ENCODE measurements at regions not wholly inside any gene's neighbourhood (a gene's known extent, or its start where the extent isn't known, plus 50 kb on each side); places are given as distances from the start of the nearest gene placed in this dataset.

DNA sequence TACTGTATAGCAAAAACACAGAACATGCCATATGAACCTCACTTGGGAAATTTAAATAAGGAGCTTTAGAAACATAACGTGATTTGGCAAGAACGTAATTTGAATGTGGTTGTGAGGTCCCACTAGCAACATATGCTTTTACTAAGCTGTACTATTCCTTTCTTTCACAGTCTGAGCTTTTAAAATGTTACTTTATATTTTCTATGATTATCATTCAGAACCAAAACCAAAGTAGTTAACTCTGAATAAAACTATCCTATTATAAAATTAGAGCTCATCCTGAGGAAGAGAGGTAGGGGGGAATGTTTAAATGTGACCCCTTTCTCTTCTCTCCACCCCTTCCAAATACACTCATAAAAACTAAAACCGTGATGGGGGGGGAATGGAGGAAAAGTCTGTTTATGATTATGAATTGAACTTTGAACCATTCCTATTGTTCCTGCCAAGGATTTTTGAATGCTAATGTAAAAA lies 435.7 kb downstream of the NFIB start:
- DNase-seq (ENCODE audit: low read depth, low spot score): no peak
- in situ Hi-C loops (cut with HindIII; ENCODE audit: low pct_unique_long_range_greater_than_20kb, low sequenced_read_pairs): no loop called here

- in situ Hi-C loops (cut with HindIII; ENCODE audit: low pct_unique_long_range_greater_than_20kb, low sequenced_read_pairs): no loop called here
- no peak for DNase-seq (ENCODE audit: low read depth, low spot score)
Measured at GRCh38 chr9:13876741-13877140, 437.2 kb downstream of the NFIB start.

DNA sequence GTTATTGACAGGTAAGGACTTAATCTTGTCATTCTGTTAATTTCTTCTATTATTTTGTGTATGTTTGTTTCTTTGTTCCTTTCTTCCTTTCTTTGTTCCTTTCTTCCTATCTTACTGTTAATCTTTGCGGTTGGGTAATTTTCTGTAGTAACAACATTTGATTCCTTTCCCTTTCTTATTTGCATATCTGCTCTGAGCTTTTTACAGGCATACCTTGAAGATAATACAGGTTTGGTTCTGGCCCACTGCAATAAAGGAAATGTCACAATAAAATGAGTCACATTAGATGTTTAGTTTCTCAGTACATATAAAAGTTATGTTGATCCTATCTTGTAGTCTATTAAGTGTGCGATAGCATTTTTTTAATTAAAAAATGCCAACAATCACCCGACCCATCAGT lies 440.7 kb downstream of the NFIB start:
- DNase-seq (ENCODE audit: low read depth, low spot score): no peak
- in situ Hi-C loops (cut with HindIII; ENCODE audit: low pct_unique_long_range_greater_than_20kb, low sequenced_read_pairs): no loop called here

- in situ Hi-C loops (cut with HindIII; ENCODE audit: low pct_unique_long_range_greater_than_20kb, low sequenced_read_pairs): no loop called here
- DNase-seq (ENCODE audit: low read depth, low spot score): no peak
Measured at GRCh38 chr9:13868336-13868735, 445.6 kb downstream of the NFIB start.

DNA sequence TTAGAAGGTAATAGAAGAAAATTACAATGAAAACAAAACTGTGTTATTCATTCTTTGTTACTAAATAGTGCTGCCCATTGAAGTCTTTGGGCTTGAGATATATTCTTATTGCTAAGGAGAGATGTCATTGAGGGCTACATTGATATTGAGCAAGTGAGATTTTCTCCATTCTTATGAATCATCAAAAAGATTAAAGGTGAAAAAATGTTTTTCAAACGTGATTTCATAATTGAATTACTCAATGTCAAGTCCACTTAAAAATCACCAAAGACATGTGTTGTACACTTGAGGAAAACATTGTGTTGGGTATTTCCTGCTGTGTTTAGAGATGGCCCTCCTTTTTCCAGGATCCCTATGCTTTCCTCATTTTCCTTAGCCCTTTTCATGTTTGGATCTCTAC lies 448.1 kb downstream of the NFIB start:
- in situ Hi-C loops (cut with HindIII; ENCODE audit: low pct_unique_long_range_greater_than_20kb, low sequenced_read_pairs): no loop called here
- no peak for DNase-seq (ENCODE audit: low read depth, low spot score)

DNA sequence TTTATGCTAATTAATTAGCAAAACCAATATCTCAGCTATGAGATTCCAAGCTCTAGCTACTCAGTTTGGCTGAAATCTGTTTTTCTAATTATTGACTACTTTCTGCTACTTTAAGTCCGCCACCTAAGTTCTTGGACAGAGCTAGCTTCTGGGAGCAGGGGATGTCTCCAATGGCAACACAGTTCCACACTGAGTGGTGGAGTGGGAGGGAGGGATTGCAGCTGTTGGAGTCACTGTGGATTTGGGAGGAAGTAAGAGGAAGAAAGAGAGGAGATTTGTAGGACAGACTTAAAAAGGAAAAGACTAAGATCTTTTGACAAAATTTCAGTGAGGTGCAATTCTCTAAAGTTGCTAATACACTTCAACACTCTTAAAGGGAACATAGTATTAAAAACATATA lies 450.8 kb downstream of the NFIB start:
- no peak for DNase-seq (ENCODE audit: low read depth, low spot score)
- in situ Hi-C loops (cut with HindIII; ENCODE audit: low pct_unique_long_range_greater_than_20kb, low sequenced_read_pairs): no loop called here

- DNase-seq (ENCODE audit: low read depth, low spot score): no peak
- in situ Hi-C loops (cut with HindIII; ENCODE audit: low pct_unique_long_range_greater_than_20kb, low sequenced_read_pairs): no loop called here
Measured at GRCh38 chr9:13862654-13863053, 451.3 kb downstream of the NFIB start.

DNA sequence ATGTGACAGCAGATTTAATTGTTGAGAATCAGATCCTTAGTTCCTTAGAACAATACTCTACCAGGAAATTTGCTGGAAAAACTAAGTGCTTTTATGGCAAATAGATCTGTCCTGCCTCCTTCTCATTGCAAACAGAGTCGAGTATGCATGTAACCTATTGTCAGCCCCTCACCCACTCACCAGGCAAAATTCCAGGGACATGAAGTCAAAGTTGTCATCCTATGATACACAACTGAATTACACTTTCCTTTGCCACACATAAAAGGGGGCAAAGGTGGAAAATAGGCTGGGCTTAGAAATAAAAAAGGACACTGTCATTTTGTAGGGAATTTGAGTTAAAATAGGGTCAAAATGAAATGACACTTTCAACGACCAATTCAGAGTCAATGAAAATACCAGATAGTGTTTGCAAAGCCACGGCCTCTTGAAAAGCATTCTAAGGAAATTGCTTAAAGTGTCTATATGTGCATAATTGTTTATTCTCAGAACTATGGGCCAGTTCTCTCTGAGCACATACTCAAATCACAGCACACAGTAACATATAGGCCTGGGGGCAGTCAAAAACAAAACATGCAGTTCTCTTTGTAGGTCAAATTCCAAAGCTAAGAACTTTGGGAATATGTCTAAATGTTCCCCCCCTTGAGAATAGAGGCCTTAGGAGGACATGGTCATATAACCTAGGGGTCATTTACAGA lies 452.8 kb downstream of the NFIB start:
- DNase-seq (ENCODE audit: low read depth, low spot score): no peak
- in situ Hi-C loops (cut with HindIII; ENCODE audit: low pct_unique_long_range_greater_than_20kb, low sequenced_read_pairs): no loop called here

DNA sequence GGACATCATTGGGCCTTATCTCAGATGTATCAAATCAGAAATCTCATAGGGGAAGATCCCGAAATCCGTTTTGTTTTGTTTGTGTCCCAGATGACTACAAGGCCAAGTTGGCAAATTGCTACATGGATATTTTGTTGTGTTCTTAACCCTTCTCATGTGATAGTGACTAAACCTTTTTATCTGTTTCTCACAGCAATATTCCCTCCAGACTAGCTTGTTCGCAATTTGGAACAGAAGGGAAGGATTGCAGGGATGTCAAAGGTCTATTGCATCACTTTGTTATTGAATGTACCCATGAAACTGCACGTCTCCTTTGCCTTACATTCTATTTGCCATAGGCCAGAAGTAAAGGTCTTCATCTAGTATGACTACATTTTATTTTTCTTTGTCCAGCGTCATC lies 453.9 kb downstream of the NFIB start:
- DNase-seq (ENCODE audit: low read depth, low spot score): no peak
- in situ Hi-C loops (cut with HindIII; ENCODE audit: low pct_unique_long_range_greater_than_20kb, low sequenced_read_pairs): no loop called here

DNA sequence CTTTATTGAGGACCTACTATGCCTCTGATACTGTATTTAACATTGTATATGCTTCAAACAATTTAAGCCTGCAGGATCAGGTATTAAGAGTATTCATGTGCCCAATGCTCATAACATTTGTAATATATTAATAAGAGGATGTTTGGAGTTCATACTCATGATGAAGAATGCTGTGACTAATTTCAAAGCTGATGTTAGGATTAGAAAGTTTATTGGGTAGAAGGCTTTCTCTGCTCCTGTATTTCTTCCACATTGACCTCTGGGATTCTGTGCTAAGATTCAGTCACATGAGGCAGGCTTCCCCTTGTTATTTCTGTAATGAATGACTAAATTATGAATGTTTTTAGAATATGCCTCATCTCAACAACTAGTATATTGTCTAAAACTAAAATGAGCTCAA lies 456.4 kb downstream of the NFIB start:
- no peak for DNase-seq (ENCODE audit: low read depth, low spot score)
- in situ Hi-C loops (cut with HindIII; ENCODE audit: low pct_unique_long_range_greater_than_20kb, low sequenced_read_pairs): no loop called here

- in situ Hi-C loops (cut with HindIII; ENCODE audit: low pct_unique_long_range_greater_than_20kb, low sequenced_read_pairs): no loop called here
Measured at GRCh38 chr9:13847270-13847669, 466.7 kb downstream of the NFIB start.

DNA sequence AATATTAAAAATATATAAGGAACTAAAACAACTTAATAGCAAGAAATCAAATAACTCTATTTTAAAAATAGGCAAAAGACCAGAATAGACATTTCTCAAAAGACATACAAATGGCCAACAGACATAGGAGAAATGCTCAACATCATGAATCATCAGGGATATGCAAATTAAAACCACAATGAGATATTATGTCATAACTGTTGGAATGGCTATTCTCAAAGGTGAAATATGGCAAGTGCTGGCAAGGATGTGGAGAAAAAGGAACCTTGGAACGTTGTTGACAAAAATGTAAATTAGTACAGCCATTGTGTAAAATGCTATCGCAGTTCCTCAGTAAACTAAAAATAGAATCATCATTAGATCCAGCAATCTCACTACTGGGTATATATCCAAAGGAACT lies 468.5 kb downstream of the NFIB start:
- in situ Hi-C loops (cut with HindIII; ENCODE audit: low pct_unique_long_range_greater_than_20kb, low sequenced_read_pairs): no loop called here
- DNase-seq (ENCODE audit: low read depth, low spot score): no peak

More at GRCh38 chr9:13847270-13847669, 466.7 kb downstream of the NFIB start:
- DNase-seq (ENCODE audit: low read depth, low spot score): no peak

DNA sequence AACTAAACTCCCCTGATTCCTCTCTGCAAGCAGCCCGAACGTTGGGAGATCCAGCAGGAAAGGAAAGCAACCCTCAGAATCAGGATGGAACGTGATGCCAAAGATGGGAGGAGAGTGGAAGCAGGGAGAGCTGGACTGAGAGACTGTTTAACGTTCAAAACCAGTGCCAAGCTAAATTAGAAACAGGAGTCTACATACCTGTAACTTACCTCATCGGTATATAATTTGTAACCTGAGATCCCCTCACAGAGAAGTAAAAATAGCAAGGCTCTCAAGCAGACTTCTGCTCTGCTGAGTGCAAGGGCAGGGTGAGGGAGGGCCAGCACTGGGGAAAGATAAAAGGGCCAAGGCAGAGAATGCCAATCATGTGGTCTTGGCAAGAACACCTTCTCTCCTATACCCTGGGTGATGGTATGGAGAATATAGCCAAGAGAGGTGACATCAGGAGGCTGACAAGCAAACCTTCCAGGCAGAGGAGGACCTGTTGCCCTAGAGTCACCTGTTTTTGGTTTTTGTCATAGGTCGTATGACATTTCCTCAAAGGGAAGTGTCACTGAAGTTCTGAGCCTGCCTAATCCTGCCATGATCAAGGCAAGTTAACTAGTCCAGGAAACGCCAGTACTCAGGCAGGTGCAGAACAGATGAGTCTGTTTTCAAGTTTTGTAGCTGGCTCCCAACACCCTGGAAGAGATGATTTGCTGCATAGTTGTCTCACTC lies 472.0 kb downstream of the NFIB start:
- in situ Hi-C loops (cut with HindIII; ENCODE audit: low pct_unique_long_range_greater_than_20kb, low sequenced_read_pairs): no loop called here
- no peak for DNase-seq (ENCODE audit: low read depth, low spot score)

- no peak for DNase-seq (ENCODE audit: low read depth, low spot score)
- in situ Hi-C loops (cut with HindIII; ENCODE audit: low pct_unique_long_range_greater_than_20kb, low sequenced_read_pairs): no loop called here
Measured at GRCh38 chr9:13832446-13832845, 481.5 kb downstream of the NFIB start.

DNA sequence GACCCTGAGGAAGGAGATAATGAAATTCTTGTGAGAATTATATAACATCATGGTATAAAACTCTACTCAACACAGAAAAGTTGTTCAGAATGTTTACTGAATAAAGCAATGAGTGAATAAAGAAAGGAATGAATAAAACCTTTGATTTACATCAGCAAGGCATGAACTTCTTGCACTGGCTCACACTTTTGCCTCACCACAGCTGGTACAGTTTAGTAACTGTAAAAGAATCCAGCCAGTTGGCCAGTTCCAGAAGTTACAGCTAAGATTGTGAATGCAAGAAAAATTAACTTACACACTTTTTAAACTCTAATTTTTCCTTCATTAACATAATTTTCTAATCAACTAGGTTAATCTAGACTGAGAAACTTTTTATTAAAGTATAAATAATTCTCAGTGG lies 490.9 kb downstream of the NFIB start:
- in situ Hi-C loops (cut with HindIII; ENCODE audit: low pct_unique_long_range_greater_than_20kb, low sequenced_read_pairs): no loop called here

GRCh38 chr9:13817754-13818278 lies 496.1 kb downstream of the NFIB start:
- DNase-seq (ENCODE audit: low read depth, low spot score): no peak
- in situ Hi-C loops (cut with HindIII; ENCODE audit: low pct_unique_long_range_greater_than_20kb, low sequenced_read_pairs): no loop called here

More for the DNA sequence above, 490.9 kb downstream of the NFIB start:
- no peak for DNase-seq (ENCODE audit: low read depth, low spot score)

- in situ Hi-C loops (cut with HindIII; ENCODE audit: low pct_unique_long_range_greater_than_20kb, low sequenced_read_pairs): no loop called here
- DNase-seq (ENCODE audit: low read depth, low spot score): no peak
Measured at GRCh38 chr9:13816837-13817236, 497.1 kb downstream of the NFIB start.

DNA sequence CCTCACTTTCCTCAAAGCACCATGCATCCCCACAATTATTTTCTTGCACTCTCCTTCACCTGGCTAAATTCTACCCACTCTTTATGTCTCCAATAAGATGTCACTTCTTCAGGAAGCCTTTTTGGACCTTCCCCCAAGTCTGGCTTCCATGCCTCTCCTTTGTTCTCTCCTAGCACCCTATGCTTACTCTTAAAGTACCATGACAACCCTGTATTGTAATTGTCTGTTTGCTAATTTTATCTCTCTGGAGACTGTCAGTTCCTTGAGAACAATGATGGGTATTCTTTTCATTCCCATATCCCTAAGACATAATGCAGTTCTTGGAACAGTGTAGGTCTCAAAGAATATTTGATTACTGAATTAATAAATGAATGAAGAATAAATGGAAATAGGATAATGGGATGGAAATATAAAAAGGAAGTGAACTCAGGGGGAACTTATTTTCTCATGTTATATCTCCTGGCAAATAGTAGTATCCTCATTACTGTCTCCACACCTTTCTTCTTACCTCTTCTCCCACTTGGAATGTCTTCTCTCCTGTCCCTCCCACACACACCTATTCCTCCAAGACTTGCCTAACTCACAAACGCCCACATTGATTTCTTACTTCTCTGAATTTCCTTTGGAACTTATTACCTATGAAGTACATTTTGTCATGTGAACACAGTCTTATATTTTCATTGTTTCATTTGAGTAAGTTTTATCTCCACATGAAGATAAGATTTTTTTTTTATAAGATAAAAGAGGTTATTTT lies 499.1 kb downstream of the NFIB start:
- in situ Hi-C loops (cut with HindIII; ENCODE audit: low pct_unique_long_range_greater_than_20kb, low sequenced_read_pairs): no loop called here
- DNase-seq (ENCODE audit: low read depth, low spot score): no peak
